PC-3 (cell line): ENCODE measurements at regions not wholly inside any gene's neighbourhood (a gene's known extent, or its start where the extent isn't known, plus 50 kb on each side); places are given as distances from the start of the nearest gene placed in this dataset.

Experiments
- ATAC-seq: fragments of 200-7000 bp; cut with Tn5 transposase; 2 replicates; pipeline ENCODE4 v1.9.1; 2020; ENCODE audit warnings: mild to moderate bottlenecking, moderate library complexity
- BruUV-seq: library from RNA; stranded (reverse); fragments of 400-500 nt; replicated peaks from 2 replicates; lab custom pipeline; 2021; lab: Mats Ljungman, UMichigan
- CTCF ChIA-PET: fragments of 300-600 bp; sonication (Branson Sonifier 250); formaldehyde crosslinking; loops from one replicate; lab custom pipeline; 2022; ENCODE audit warnings: antibody characterized with exemption; lab: Charles Lee
- POLR2A ChIA-PET: fragments of 300-600 bp; sonication (Branson Sonifier 250); formaldehyde crosslinking; loops from one replicate; lab custom pipeline; 2022; ENCODE audit warnings: antibody characterized with exemption; ENCODE audit not compliant: unreplicated experiment; lab: Charles Lee
- DNase-seq: peaks from one replicate; pipeline ENCODE4 v3.0.0-alpha.2; 2015
- H2AFZ ChIP-seq: fragments of 300-600 bp; sonication (generic); 2 replicates; pipeline ENCODE4 v1.6.0; 2016; ENCODE audit warnings: antibody characterized with exemption, low read length
- H3F3A ChIP-seq: fragments of 300-600 bp; sonication (generic); one replicate; pipeline ENCODE4 v1.6.0; 2017; ENCODE audit warnings: antibody characterized with exemption, low read length, control low read depth, mild to moderate bottlenecking; ENCODE audit not compliant: unreplicated experiment
- H3K27ac ChIP-seq: fragments of 300-600 bp; sonication (generic); 2 replicates; pipeline ENCODE4 v1.5.1; 2016; ENCODE audit warnings: mild to moderate bottlenecking, low read length
- H3K27me3 ChIP-seq: fragments of 300-600 bp; sonication (generic); 2 replicates; pipeline ENCODE4 v1.6.1; 2016; ENCODE audit warnings: low read length, mixed read lengths
- H3K36me3 ChIP-seq: fragments of 300-600 bp; sonication (generic); 2 replicates; pipeline ENCODE4 v1.6.1; 2016; ENCODE audit warnings: low read depth, mixed run types, low read length, mixed read lengths
- H3K4me1 ChIP-seq: fragments of 300-600 bp; sonication (generic); 2 replicates; pipeline ENCODE4 v1.5.1; 2016; ENCODE audit warnings: low read length; ENCODE audit not compliant: insufficient read depth
- H3K4me2 ChIP-seq: fragments of 300-600 bp; sonication (generic); 2 replicates; pipeline ENCODE4 v1.6.0; 2016; ENCODE audit warnings: low read length
- H3K4me3 ChIP-seq: fragments of 300-600 bp; sonication (generic); 2 replicates; pipeline ENCODE4 v1.5.1; 2016; ENCODE audit warnings: mild to moderate bottlenecking, low read length, mixed read lengths
- H3K79me2 ChIP-seq: fragments of 300-600 bp; sonication (generic); 2 replicates; pipeline ENCODE4 v1.6.1; 2017; ENCODE audit warnings: low read length, mixed read lengths
- H3K9ac ChIP-seq: fragments of 300-600 bp; sonication (generic); 2 replicates; pipeline ENCODE4 v1.6.0; 2016; ENCODE audit warnings: mild to moderate bottlenecking, low read length
- H3K9me2 ChIP-seq: fragments of 300-600 bp; sonication (generic); replicated peaks from 2 replicates; pipeline ENCODE4 v1.6.1; 2016; ENCODE audit warnings: mixed run types, low read length, mixed read lengths
- H3K9me3 ChIP-seq: fragments of 300-600 bp; sonication (generic); 2 replicates; pipeline ENCODE4 v1.6.1; 2016; ENCODE audit warnings: low read length, mixed read lengths
- H4K20me1 ChIP-seq: fragments of 300-600 bp; sonication (generic); 2 replicates; pipeline ENCODE4 v1.6.1; 2016; ENCODE audit warnings: low read length, mixed read lengths
- CTCF ChIP-seq: fragments of 300-600 bp; sonication (generic); conservative IDR thresholded peaks from 2 replicates; pipeline ENCODE4 v1.5.1; 2017; ENCODE audit warnings: antibody characterized with exemption, low read depth, mild to moderate bottlenecking, low read length
- EZH2 ChIP-seq: fragments of 300-600 bp; sonication (generic); IDR thresholded peaks from one replicate; pipeline ENCODE4 v1.6.1; 2017; ENCODE audit warnings: antibody characterized with exemption, mild to moderate bottlenecking, low read length; ENCODE audit not compliant: unreplicated experiment
- EZH2phosphoT487 ChIP-seq: fragments of 300-600 bp; sonication (generic); IDR thresholded peaks from 2 replicates; pipeline ENCODE4 v1.6.1; 2018; ENCODE audit warnings: mild to moderate bottlenecking, antibody characterized with exemption, low read length, borderline replicate concordance
- intact Hi-C: fragments of 100-400 bp; cut with micrococcal nuclease; formaldehyde crosslinking; loops from 2 replicates; pipeline ENCODE4 v1.9.0; 2023

GRCh38 chr1:63713627-63714481, 60.0 kb upstream of the ROR1 start:
- Histone ChIP-seq H3F3A (no peaks in the 10 kb centered on the region), H4K20me1 (no peaks in the 10 kb centered on the region), H3K4me3 (no peak overlapping the region; the same call in 1 of the 2 replicates), H3K9me2 (no peaks in the 10 kb centered on the region), H3K27me3 (no peaks in the 10 kb centered on the region), H2AFZ (peak overlapping the region; percentile 36), H3K9ac (peak overlapping the region; percentile 55), H3K4me2 (peak overlapping the region; percentile 69), H3K4me1 (peaks cover 24% of the 10 kb centered on the region), H3K79me2 (no peaks in the 10 kb centered on the region), H3K9me3 (no peaks in the 10 kb centered on the region), H3K27ac (peak overlapping the region; percentile 91), H3K36me3 (no peaks in the 10 kb centered on the region)
- POLR2A ChIA-PET, result no interaction called here
- DNase-seq (peak; percentile 87), ATAC-seq (peak; percentile 91)
- no peak for TF ChIP-seq EZH2
- no peak for TF ChIP-seq CTCF
- no peak for TF ChIP-seq EZH2phosphoT487
- CTCF ChIA-PET, result no interaction called here
- no TSS peak for BruUV-seq
- intact Hi-C loops, result no loop called here

- DNase-seq, result no peak
- Histone ChIP-seq H3K9ac (peak overlapping the region; percentile 55; the same call in 1 of the 2 replicates), H3K4me3 (no peak overlapping the region), H3K9me2 (no peaks in the 10 kb centered on the region), H3K36me3 (no peaks in the 10 kb centered on the region), H3K27ac (peak overlapping the region; percentile 91), H3K9me3 (no peaks in the 10 kb centered on the region), H2AFZ (no peak overlapping the region; the same call in 1 of the 2 replicates), H3K27me3 (no peaks in the 10 kb centered on the region), H3K79me2 (no peaks in the 10 kb centered on the region), H3K4me1 (peaks cover 24% of the 10 kb centered on the region), H3F3A (no peaks in the 10 kb centered on the region), H4K20me1 (no peaks in the 10 kb centered on the region), H3K4me2 (peak overlapping the region; percentile 69)
- TF ChIP-seq CTCF (no peak), EZH2 (no peak), EZH2phosphoT487 (no peak)
- CTCF ChIA-PET, result no interaction called here
- ATAC-seq, result no peak
- POLR2A ChIA-PET, result no interaction called here
- no TSS peak for BruUV-seq
- intact Hi-C loops, result no loop called here
Measured at GRCh38 chr1:63714482-63714760, 59.4 kb upstream of the ROR1 start.

GRCh38 chr1:63717511-63718065, 56.2 kb upstream of the ROR1 start:
- ChIA-PET POLR2A (no interaction called here), CTCF (no interaction called here)
- Histone ChIP-seq H3K9ac (no peak overlapping the region), H3K36me3 (no peaks in the 10 kb centered on the region), H2AFZ (no peak overlapping the region), H3K4me1 (peaks cover 36% of the 10 kb centered on the region), H3K4me2 (no peak overlapping the region), H3K4me3 (no peak overlapping the region), H4K20me1 (no peaks in the 10 kb centered on the region), H3K79me2 (no peaks in the 10 kb centered on the region), H3K9me3 (no peaks in the 10 kb centered on the region), H3K27me3 (no peaks in the 10 kb centered on the region), H3K9me2 (no peaks in the 10 kb centered on the region), H3F3A (no peaks in the 10 kb centered on the region), H3K27ac (no peak overlapping the region)
- ATAC-seq, result no peak
- no peak for TF ChIP-seq CTCF
- no peak for TF ChIP-seq EZH2phosphoT487
- no TSS peak for BruUV-seq
- intact Hi-C loops, result no loop called here
- no peak for DNase-seq
